SIG-M5 treated with dmso at 0.1 percent for 504 hours (cell line): ENCODE measurements at regions not wholly inside any gene's neighbourhood (a gene's known extent, or its start where the extent isn't known, plus 50 kb on each side); places are given as distances from the start of the nearest gene placed in this dataset.
"Not testable (repeated sequence)": the region's sequence is repeated elsewhere in the genome, so short reads cannot be mapped to it uniquely, and the experiment has no call there.

Experiments
- DNase-seq: peaks from one replicate; lab custom pipeline; 2025; ENCODE audit not compliant: unreplicated experiment; lab: John Stamatoyannopoulos, UW

GRCh38 chr4:64829749-64830148 is 420.5 kb upstream of the TECRL start:
- no peak for DNase-seq

DNA sequence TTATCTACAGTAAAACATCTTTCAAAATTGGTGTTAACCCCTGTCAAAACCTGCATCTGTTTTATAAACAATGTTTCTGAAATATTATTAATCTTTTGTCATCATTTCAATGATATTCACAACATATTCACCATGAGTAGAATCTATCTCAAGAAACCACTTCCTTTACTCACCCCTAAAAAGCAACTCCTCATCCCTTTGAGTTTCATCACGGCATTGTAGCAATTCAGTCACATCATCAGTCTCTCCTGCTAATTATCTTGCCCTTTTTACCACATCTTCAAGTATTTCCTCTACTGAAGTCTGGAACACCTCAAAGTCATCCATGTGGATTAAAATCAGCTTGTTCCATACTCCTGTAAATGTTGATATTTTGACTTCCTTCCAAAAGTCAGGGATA is 415.3 kb upstream of the TECRL start:
- no peak for DNase-seq

DNA sequence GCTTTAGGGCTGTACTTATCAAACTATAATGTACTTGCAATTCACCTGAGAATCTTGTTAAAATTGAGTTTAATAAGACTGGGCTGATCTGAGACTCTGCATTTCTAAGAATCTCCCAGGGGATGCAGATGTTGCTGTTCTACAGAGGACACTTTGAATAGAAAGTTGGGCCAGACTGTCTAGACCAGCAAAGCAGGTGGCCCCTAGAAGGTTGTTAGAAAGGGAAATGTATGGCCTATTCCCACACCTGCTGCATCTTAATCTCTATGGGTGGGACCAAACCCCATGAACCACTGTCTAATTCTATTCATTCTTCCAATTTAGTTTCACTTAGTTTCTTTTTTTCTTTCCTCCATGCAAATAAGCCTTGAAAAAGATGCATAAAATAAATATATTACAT is 413.2 kb upstream of the TECRL start:
- no peak for DNase-seq

GRCh38 chr4:64821219-64821976 is 412.1 kb upstream of the TECRL start:
- DNase-seq, result no peak

GRCh38 chr4:64814616-64815015 is 405.4 kb upstream of the TECRL start:
- DNase-seq, result no peak

GRCh38 chr4:64807821-64808220 is 398.6 kb upstream of the TECRL start:
- no peak for DNase-seq

GRCh38 chr4:64799751-64800150 is 390.5 kb upstream of the TECRL start:
- DNase-seq, result no peak

GRCh38 chr4:64798828-64799227 is 389.6 kb upstream of the TECRL start:
- DNase-seq, result not testable (repeated sequence)

DNA sequence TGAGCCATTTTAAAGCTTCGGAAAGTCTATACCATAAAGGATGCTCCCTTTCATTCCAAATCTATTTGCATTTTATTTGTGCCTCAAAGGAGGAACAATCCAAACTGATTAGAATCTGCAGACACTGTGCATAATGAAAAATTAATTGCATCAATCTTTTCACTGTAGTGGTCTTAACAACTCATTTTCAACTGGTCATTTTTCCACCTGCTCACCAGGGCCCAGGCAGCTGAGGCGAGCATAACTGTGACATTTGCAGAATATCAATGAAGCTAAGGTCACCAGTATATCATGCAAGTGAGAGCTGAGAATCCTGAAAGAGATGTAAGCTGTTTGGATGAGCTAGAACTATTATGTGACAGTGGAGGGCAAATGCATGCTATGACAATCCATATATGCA is 387.3 kb upstream of the TECRL start:
- no peak for DNase-seq

GRCh38 chr4:64784125-64784524 is 374.9 kb upstream of the TECRL start:
- DNase-seq, result no peak

DNA sequence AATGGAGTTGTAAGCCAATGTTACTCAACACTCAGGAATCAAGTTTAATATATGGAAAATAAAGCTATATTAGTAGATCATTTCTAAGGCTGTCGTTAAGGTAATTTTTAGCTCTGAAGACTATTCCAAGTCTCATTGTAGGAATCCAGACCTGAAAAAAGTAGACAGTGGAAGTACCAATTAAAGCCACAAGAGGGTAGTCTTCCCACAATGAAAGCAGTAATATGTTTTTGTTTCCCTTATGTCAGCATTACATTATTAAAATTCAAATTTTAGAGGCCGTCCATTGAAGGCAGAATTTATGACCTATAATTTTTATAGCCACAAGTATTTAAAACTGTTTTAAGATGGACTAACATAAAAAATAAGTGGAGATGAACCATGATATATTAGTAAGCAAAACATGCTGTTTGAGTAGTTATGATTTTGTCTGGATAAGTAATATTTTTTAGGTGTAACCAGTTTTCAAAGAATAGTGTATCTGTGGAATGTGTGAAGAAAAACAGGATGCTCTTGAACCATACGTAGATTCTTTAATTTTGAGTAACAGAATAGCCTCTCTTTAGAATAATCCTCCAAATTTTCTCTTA is 372.6 kb upstream of the TECRL start:
- peak; percentile 25 for DNase-seq

DNA sequence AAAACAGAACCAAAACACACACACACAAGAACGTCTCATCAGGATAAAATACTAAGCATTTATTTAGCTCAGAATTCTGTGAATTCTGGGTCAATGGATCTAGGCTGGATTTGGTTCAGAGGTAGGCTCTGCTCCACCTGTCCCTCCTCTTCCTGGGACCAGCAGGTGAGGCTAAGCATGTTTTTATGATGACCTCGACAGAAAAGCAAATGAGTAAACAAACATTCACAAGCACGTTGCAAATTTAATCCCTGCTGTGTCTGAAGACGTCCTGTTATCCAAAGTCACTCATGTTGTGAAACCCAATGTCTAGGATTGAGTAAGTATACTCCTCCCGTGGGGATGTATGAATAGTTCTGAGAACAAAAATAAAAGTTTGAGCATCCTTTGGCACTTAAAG is 371.4 kb upstream of the TECRL start:
- no peak for DNase-seq

- DNase-seq, result no peak
Observed at GRCh38 chr4:64777286-64777685, 368.0 kb upstream of the TECRL start.

DNA sequence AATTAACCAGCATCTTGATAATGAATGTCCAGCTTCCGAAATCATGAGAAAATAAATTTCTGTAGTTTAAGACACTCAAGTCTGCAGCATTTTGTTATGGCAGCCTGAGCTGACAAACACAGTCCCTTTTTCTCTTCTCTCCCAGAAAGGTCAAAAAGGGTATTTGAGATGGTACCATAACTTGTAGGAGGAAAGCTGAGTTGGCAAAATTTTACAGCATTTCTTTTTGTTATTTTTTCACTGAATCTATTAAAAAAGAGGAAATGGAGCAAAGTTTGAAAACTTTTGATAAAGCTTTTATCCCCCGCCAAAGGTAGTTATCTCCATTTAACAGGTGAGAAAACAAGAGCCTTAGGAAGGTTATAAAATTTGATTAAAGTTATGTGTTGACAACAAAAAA is 367.6 kb upstream of the TECRL start:
- no peak for DNase-seq

GRCh38 chr4:64774626-64775025 is 365.4 kb upstream of the TECRL start:
- DNase-seq, result no peak

DNA sequence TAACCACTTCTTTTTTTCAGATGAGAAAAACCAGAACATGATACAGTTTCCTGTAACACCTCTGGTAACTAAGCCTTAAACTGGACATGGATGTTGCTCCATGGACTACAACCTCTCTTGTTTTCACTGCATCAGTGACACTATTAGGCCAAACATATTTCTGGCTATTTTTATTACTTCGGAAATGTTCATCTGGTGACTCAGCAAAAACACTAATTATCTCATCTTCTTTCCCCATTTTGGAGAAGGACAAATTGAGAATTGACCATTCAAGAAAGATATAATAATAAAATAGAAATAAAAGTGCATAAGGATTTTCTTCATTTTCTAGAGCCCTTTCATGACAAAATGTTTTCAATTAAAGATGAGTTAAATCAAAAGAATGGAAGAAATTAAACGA is 361.9 kb upstream of the TECRL start:
- DNase-seq, result no peak

- no peak for DNase-seq
Observed at GRCh38 chr4:64767547-64767946, 358.3 kb upstream of the TECRL start.

DNA sequence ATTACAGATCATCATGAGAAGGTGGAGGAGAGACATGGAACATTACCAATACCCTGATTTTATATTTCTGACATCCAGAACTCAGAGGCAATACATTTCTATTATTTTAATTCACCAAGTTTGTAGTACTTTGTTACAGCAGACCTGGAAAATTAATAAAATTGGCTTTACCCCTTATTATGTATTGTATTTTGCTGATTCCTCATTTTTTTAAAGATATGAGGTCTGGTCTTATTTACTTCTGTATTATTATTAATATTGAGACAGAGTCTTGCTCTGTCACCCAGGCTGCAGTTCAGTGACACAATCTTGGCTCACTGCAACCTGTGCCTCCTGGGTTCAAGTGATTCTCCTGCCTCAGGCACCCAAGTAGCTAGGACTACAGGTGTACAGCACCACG is 357.3 kb upstream of the TECRL start:
- DNase-seq, result no peak

- DNase-seq, result no peak
Observed at GRCh38 chr4:64756016-64756415, 346.8 kb upstream of the TECRL start.

- no peak for DNase-seq
Observed at GRCh38 chr4:64747919-64748715, 338.9 kb upstream of the TECRL start.

DNA sequence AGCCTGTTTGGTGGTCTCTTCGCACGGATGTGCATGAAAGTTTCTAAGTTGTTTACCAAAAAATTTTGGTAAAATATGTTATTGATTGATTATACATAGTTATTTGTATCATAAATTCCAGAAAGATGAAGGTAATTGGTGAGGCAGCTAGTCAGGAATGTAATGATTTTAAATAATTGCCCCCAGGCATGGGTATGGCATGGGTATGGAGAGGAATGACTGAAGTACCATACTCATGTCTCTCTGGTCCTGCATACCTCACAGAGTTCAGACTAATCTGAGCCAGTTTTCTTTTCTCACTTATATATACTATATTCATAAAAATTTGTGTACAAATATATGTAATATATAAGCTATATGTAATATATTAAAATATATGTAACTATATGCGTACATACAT is 329.0 kb upstream of the TECRL start:
- no peak for DNase-seq

GRCh38 chr4:64737854-64738138 is 328.5 kb upstream of the TECRL start:
- DNase-seq, result not testable (repeated sequence)
